Peyer's patch (tissue), 4 donors: ENCODE measurements at regions not wholly inside any gene's neighbourhood (a gene's known extent, or its start where the extent isn't known, plus 50 kb on each side); places are given as distances from the start of the nearest gene placed in this dataset.

ENCODE experiments used
- POLR2A ChIP-seq, 2 donors: fragments of 450-650 bp; IDR thresholded peaks; one replicate each; pipeline ENCODE4 v1.5.1; 2017; ENCODE audit warnings: antibody characterized with exemption in 2 of 2, mild to moderate bottlenecking in 2 of 2, moderate library complexity in 2 of 2
- TF ChIP-seq, protein P1 (sequence below), 6 experiments: fragments of 450-650 bp in 4 of 6; fragments of 200-600 bp in 2 of 6; sonication (generic) in 1 of 6; IDR thresholded peaks; one replicate each; pipeline ENCODE4 v1.5.1; 2017 to 2019; ENCODE audit warnings: antibody characterized with exemption in 6 of 6, mild to moderate bottlenecking in 3 of 6, moderate library complexity in 1 of 6

DNA sequence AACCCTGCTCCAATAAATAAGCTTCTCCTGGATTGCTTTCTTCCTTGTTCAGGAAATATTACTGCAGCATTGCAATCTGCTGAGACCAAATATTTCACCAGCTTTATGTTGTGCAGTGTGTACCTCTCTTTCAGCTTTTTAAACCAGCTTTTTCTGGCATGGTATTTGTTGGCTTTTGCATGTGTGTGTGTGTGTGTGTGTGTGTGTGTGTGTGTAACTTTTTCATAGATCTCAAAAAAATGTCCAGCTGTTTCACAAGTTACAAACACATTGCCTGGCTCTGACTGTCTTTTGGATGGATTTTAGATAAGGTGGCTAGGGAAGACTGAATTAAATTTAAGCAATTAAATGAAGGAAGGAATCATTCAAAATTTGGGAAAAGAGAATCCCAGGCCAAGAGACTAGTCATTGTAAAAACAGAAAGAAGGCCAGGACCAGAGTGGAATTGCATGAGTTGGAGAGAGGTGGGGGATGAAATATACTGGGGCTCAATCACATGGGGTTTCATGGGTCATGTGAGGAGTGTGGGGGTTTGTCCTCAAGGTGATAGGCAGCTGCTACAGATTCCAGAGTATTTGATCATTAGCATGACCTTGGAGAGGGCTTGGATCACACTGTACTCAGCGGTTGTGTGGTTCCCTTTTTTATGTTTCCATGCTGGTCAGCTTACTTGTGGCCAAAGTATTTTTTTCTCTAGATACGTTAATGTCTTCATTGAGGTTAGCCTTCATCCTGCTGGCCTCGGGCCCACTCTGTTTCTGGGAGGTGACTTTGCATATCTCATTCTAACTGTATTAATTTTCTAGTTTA is 357.7 kb upstream of the BOD1L1 start:
- TF ChIP-seq, protein P1, sequence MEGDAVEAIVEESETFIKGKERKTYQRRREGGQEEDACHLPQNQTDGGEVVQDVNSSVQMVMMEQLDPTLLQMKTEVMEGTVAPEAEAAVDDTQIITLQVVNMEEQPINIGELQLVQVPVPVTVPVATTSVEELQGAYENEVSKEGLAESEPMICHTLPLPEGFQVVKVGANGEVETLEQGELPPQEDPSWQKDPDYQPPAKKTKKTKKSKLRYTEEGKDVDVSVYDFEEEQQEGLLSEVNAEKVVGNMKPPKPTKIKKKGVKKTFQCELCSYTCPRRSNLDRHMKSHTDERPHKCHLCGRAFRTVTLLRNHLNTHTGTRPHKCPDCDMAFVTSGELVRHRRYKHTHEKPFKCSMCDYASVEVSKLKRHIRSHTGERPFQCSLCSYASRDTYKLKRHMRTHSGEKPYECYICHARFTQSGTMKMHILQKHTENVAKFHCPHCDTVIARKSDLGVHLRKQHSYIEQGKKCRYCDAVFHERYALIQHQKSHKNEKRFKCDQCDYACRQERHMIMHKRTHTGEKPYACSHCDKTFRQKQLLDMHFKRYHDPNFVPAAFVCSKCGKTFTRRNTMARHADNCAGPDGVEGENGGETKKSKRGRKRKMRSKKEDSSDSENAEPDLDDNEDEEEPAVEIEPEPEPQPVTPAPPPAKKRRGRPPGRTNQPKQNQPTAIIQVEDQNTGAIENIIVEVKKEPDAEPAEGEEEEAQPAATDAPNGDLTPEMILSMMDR (IDR thresholded peaks at IDR 0.05), result no peak
- TF ChIP-seq POLR2A (IDR thresholded peaks at IDR 0.05), result no peak
